PFSK-1 (cell line): ENCODE measurements at regions not wholly inside any gene's neighbourhood (a gene's known extent, or its start where the extent isn't known, plus 50 kb on each side); places are given as distances from the start of the nearest gene placed in this dataset.

ENCODE experiments used
- FOXP2 ChIP-seq: optimal IDR thresholded peaks from 2 replicates; pipeline ENCODE3; 2011; ENCODE audit warnings: borderline replicate concordance, control low read depth, inconsistent platforms; ENCODE audit not compliant: insufficient read depth; ENCODE audit errors: extremely low read length, extremely low read depth
- POLR2AphosphoS5 ChIP-seq: IDR thresholded peaks from 2 replicates; pipeline ENCODE4 v1.6.1; 2012; ENCODE audit warnings: low read depth, mild to moderate bottlenecking, control low read depth, low read length, moderate library complexity
- SIN3A ChIP-seq: IDR thresholded peaks from 2 replicates; pipeline ENCODE4 v1.6.1; 2012; ENCODE audit warnings: mild to moderate bottlenecking, low read length, moderate library complexity, borderline replicate concordance; ENCODE audit not compliant: insufficient read depth
- TAF1 ChIP-seq: IDR thresholded peaks from 2 replicates; pipeline ENCODE4 v1.6.1; 2012; ENCODE audit warnings: low read length, control low read depth, borderline replicate concordance; ENCODE audit not compliant: insufficient read depth
- TF ChIP-seq, protein P1 (sequence below), 2 experiments: IDR thresholded peaks; 2 replicates each; pipeline versions ENCODE4 v1.6.1 to v1.8.0; 2011 to 2012; ENCODE audit warnings: low read depth in 2 of 2, low read length in 2 of 2, control low read depth in 1 of 2, inconsistent platforms in 1 of 2, mild to moderate bottlenecking in 1 of 2, moderate library complexity in 1 of 2; ENCODE audit not compliant: insufficient read depth in 1 of 2

DNA sequence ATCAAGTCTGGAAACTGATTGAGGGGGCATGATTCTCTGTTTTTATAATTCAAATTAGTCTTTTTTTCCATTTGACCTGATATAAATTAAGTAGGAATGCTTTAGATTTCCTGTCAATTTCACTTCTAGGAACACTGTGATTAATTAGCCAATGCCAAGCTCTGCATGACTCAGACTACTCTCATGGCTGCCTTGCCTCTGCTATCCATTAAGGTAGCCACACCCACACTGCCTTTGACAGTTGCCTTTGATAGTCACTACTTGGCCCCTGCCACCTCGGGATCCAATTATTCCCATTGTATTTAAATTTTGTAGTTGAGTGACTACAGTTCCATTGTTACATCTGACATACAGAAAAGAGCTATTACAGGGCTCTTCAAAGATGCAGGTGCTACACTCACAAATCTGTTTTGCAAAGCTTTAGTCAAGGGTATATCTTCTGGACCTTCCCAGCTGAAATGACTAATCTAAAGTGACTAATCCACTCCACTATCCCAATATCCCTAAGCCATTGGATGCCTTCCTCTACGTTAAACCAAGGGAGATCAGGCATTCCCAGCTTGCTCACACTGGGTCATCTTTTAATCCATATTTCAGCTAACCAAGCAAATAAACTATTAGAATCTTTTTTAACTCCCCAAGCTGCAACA lies 1193.1 kb upstream of the MIR17HG start:
- TF ChIP-seq TAF1 (no peak), FOXP2 (no peak), SIN3A (no peak), POLR2AphosphoS5 (no peak)
- TF ChIP-seq, protein P1, sequence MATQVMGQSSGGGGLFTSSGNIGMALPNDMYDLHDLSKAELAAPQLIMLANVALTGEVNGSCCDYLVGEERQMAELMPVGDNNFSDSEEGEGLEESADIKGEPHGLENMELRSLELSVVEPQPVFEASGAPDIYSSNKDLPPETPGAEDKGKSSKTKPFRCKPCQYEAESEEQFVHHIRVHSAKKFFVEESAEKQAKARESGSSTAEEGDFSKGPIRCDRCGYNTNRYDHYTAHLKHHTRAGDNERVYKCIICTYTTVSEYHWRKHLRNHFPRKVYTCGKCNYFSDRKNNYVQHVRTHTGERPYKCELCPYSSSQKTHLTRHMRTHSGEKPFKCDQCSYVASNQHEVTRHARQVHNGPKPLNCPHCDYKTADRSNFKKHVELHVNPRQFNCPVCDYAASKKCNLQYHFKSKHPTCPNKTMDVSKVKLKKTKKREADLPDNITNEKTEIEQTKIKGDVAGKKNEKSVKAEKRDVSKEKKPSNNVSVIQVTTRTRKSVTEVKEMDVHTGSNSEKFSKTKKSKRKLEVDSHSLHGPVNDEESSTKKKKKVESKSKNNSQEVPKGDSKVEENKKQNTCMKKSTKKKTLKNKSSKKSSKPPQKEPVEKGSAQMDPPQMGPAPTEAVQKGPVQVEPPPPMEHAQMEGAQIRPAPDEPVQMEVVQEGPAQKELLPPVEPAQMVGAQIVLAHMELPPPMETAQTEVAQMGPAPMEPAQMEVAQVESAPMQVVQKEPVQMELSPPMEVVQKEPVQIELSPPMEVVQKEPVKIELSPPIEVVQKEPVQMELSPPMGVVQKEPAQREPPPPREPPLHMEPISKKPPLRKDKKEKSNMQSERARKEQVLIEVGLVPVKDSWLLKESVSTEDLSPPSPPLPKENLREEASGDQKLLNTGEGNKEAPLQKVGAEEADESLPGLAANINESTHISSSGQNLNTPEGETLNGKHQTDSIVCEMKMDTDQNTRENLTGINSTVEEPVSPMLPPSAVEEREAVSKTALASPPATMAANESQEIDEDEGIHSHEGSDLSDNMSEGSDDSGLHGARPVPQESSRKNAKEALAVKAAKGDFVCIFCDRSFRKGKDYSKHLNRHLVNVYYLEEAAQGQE (IDR thresholded peaks at IDR 0.05; ENCODE audit: insufficient read depth in 1 of 2, low read depth in 2 of 2, low read length in 2 of 2), result no peak

DNA sequence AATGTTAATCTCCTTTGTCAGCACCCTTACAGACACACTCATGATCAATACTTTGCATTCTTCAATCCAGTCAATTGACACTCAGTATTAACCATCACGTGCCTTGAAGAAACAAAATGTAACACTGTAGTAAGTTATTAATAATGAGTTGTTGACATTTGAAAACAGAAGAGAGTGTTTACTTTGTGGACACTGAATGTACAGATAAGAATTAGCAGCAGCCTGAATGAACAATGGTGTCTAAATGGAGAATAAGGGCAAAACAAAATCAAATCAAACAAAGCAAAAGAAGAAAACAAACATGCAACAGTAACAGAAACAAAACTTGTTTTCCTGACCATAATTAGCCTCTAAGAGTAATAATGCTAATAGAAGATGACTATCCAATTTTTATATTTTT lies 1191.1 kb upstream of the MIR17HG start:
- no peak for TF ChIP-seq POLR2AphosphoS5
- TF ChIP-seq FOXP2, result no peak
- no peak for TF ChIP-seq TAF1
- no peak for TF ChIP-seq SIN3A
- TF ChIP-seq, protein P1 (IDR thresholded peaks at IDR 0.05; ENCODE audit: insufficient read depth in 1 of 2, low read depth in 2 of 2, low read length in 2 of 2), result no peak

DNA sequence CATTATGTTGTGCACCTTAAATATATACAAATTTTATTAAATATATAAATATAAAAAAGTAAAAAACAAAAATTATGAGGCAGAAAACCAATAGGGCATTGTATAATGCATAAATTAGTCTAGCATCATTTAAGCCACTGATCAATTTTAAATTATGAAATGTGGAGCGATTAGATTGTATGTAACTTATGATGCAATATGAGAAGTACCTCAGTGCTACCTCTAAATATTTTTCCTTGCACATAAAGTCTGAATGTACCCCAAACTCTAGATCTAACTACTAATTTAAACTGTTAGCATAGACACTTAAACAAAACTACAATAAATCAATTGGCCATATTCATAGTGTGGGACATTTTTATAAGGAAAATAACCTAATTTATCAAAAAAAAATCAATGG lies 1178.5 kb upstream of the MIR17HG start:
- TF ChIP-seq TAF1 (no peak), SIN3A (no peak), FOXP2 (no peak), POLR2AphosphoS5 (no peak)
- TF ChIP-seq, protein P1 (IDR thresholded peaks at IDR 0.05; ENCODE audit: insufficient read depth in 1 of 2, low read depth in 2 of 2, low read length in 2 of 2), result no peak

DNA sequence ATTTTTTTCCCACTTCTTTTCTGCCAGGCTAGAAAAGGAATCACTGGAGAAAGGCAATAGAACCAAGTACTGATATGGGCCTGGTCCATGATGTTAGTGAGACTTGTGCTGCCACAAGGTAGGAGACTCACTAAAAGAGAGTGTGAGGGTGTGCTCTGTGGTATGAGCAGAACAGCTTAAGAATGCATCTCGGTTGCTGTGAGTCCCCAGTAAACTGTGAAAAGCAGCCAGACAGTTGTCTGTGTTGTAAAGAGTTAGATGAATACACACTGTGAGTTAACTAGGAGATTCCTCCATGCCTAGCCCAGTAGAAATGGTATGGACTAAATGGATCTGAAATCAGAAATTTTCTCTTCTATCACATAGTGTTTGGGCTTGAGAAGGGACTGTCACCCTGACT lies 1177.3 kb upstream of the MIR17HG start:
- no peak for TF ChIP-seq POLR2AphosphoS5
- TF ChIP-seq FOXP2, result no peak
- TF ChIP-seq SIN3A, result no peak
- TF ChIP-seq, protein P1 (IDR thresholded peaks at IDR 0.05; ENCODE audit: insufficient read depth in 1 of 2, low read depth in 2 of 2, low read length in 2 of 2), result no peak
- TF ChIP-seq TAF1, result no peak

DNA sequence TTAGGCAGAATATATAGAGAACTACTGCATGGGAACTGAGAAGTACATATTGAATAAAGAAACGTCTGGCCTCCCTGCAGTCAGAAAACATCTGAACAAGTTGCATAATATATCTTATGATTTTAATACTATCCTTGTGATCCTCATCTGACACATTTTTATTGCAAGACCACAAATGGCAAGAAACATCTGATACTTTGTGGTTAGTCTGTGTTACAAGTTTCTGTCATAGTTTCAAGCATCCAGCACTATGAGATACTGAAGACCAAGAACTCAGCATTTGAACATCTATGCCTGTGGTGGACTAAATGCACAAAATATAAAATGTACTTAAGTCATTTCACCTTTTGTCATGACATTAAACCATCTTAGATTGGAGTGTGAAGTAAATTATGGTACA lies 1175.8 kb upstream of the MIR17HG start:
- no peak for TF ChIP-seq POLR2AphosphoS5
- no peak for TF ChIP-seq SIN3A
- TF ChIP-seq FOXP2, result no peak
- TF ChIP-seq, protein P1 (IDR thresholded peaks at IDR 0.05; ENCODE audit: insufficient read depth in 1 of 2, low read depth in 2 of 2, low read length in 2 of 2), result no peak
- no peak for TF ChIP-seq TAF1
